ENCODE measurements at regions not wholly inside any gene's neighbourhood (a gene's known extent, or its start where the extent isn't known, plus 50 kb on each side); places are given as distances from the start of the nearest gene placed in this dataset.
"Not testable (repeated sequence)": the region's sequence is repeated elsewhere in the genome, so short reads cannot be mapped to it uniquely, and the experiment has no call there.

- no peak for DNase-seq (ENCODE audit: low read depth in 2 of 2)
Observed at GRCh38 chr21:14754682-14755081, 208.6 kb upstream of the SAMSN1 start.

- no peak for DNase-seq (ENCODE audit: low read depth in 2 of 2)
Observed at GRCh38 chr21:14754259-14754604, 208.1 kb upstream of the SAMSN1 start.

- DNase-seq (ENCODE audit: low read depth in 2 of 2) = no peak
Observed at GRCh38 chr21:14753466-14754258, 207.5 kb upstream of the SAMSN1 start.

- no peak for DNase-seq (ENCODE audit: low read depth in 2 of 2)
Observed at GRCh38 chr21:14753069-14753465, 207.0 kb upstream of the SAMSN1 start.

- no peak for DNase-seq (ENCODE audit: low read depth in 2 of 2)
Observed at GRCh38 chr21:14752345-14752909, 206.3 kb upstream of the SAMSN1 start.

- no peak for DNase-seq (ENCODE audit: low read depth in 2 of 2)
Observed at GRCh38 chr21:14751602-14752344, 205.7 kb upstream of the SAMSN1 start.

- DNase-seq (ENCODE audit: low read depth in 2 of 2) = no peak
Observed at GRCh38 chr21:14751011-14751410, 204.9 kb upstream of the SAMSN1 start.

GRCh38 chr21:14750041-14750440 is 203.9 kb upstream of the SAMSN1 start:
- DNase-seq (ENCODE audit: low read depth in 2 of 2) = no peak

GRCh38 chr21:14748662-14749061 is 202.5 kb upstream of the SAMSN1 start:
- DNase-seq (ENCODE audit: low read depth in 2 of 2) = no peak

- DNase-seq (ENCODE audit: low read depth in 2 of 2) = no peak
Observed at GRCh38 chr21:14744368-14744767, 198.3 kb upstream of the SAMSN1 start.

GRCh38 chr21:14742119-14742518 is 196.0 kb upstream of the SAMSN1 start:
- no peak for DNase-seq (ENCODE audit: low read depth in 2 of 2)

GRCh38 chr21:14741256-14741655 is 195.1 kb upstream of the SAMSN1 start:
- no peak for DNase-seq (ENCODE audit: low read depth in 2 of 2)

GRCh38 chr21:14740692-14741091 is 194.6 kb upstream of the SAMSN1 start:
- DNase-seq (ENCODE audit: low read depth in 2 of 2) = no peak

GRCh38 chr21:14740116-14740515 is 194.0 kb upstream of the SAMSN1 start:
- DNase-seq (ENCODE audit: low read depth in 2 of 2) = no peak

GRCh38 chr21:14739590-14739989 is 193.5 kb upstream of the SAMSN1 start:
- DNase-seq (ENCODE audit: low read depth in 2 of 2) = no peak

GRCh38 chr21:14738576-14738975 is 192.5 kb upstream of the SAMSN1 start:
- not testable (repeated sequence) for DNase-seq (ENCODE audit: low read depth in 2 of 2)

GRCh38 chr21:14737922-14738321 is 191.8 kb upstream of the SAMSN1 start:
- DNase-seq (ENCODE audit: low read depth in 2 of 2) = peak in 1 of 2 experiments; percentile 8

- no peak for DNase-seq (ENCODE audit: low read depth in 2 of 2)
Observed at GRCh38 chr21:14737284-14737691, 191.2 kb upstream of the SAMSN1 start.

GRCh38 chr21:14736672-14737071 is 190.6 kb upstream of the SAMSN1 start:
- DNase-seq (ENCODE audit: low read depth in 2 of 2) = no peak

GRCh38 chr21:14736162-14736561 is 190.0 kb upstream of the SAMSN1 start:
- DNase-seq (ENCODE audit: low read depth in 2 of 2) = no peak

- no peak for DNase-seq (ENCODE audit: low read depth in 2 of 2)
Observed at GRCh38 chr21:14734833-14735232, 188.7 kb upstream of the SAMSN1 start.

- DNase-seq (ENCODE audit: low read depth in 2 of 2) = peak in 1 of 2 experiments; percentile 6
Observed at GRCh38 chr21:14734191-14734590, 188.1 kb upstream of the SAMSN1 start.

- DNase-seq (ENCODE audit: low read depth in 2 of 2) = no peak
Observed at GRCh38 chr21:14725219-14725618, 179.1 kb upstream of the SAMSN1 start.
